NT2/D1 (cell line): ENCODE measurements at regions not wholly inside any gene's neighbourhood (a gene's known extent, or its start where the extent isn't known, plus 50 kb on each side); places are given as distances from the start of the nearest gene placed in this dataset.

ENCODE experiments used
- DNase-seq: peaks from one replicate; pipeline ENCODE4 v3.0.0-alpha.2; 2011; ENCODE audit warnings: low read depth, low spot score
- H3K27me3 ChIP-seq: 2 replicates; pipeline ENCODE4 v1.6.0; 2011; ENCODE audit warnings: mild to moderate bottlenecking; ENCODE audit not compliant: insufficient read length, insufficient read depth
- H3K36me3 ChIP-seq: 2 replicates; pipeline ENCODE4 v1.6.1; 2011; ENCODE audit warnings: mild to moderate bottlenecking, low read length, mixed read lengths; ENCODE audit not compliant: insufficient read depth, insufficient read length
- H3K4me1 ChIP-seq: 2 replicates; pipeline ENCODE4 v1.5.1; 2011; ENCODE audit not compliant: insufficient read depth, insufficient read length
- H3K4me3 ChIP-seq: 2 replicates; pipeline ENCODE4 v1.5.1; 2011; ENCODE audit warnings: low read depth; ENCODE audit not compliant: insufficient read length
- H3K9ac ChIP-seq: 2 replicates; pipeline ENCODE4 v1.6.0; 2011; ENCODE audit warnings: low read depth; ENCODE audit not compliant: insufficient read length
- H3K9me3 ChIP-seq: 2 replicates; pipeline ENCODE4 v1.5.1; 2011; ENCODE audit warnings: mild to moderate bottlenecking, low read length; ENCODE audit not compliant: insufficient read depth
- SUZ12 ChIP-seq: IDR thresholded peaks from 2 replicates; pipeline ENCODE4 v1.6.1; 2011; ENCODE audit not compliant: insufficient read length, insufficient read depth; ENCODE audit errors: extremely low read depth
- YY1 ChIP-seq: IDR thresholded peaks from 2 replicates; pipeline ENCODE4 v1.6.1; 2011; ENCODE audit not compliant: insufficient read length, insufficient read depth
- ZNF274 ChIP-seq: IDR thresholded peaks from 2 replicates; pipeline ENCODE4 v1.6.1; 2011; ENCODE audit warnings: mild to moderate bottlenecking, low read depth, low read length

DNA sequence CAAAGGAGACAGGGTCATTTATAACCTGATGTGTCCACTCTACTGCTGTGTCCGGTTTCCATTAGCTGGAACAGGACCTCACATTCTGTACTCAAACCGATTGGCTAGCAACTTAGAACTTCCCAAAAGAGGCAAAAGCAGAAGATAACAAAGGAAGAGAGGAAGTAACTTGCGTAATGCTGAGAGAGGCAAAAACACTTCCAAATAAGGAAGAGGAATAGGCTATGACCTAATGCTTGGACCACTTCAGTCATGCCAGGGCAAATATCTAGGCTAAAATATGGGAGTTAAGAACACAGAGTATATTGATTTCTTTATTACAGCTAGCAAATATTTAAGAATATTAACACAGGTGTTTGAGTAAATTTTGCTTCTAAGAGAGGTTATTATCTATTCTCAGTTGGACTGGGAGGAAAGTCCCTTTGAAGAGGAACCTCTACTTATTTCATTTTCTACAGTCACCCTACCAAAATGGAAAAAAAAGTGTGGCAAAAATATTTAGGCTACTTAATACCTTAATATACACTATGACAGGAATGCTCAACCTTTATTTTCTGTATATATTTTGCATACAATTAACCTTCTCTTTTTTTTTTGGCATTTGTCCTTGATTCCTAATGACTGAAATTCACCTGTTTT lies 499.8 kb upstream of the CHORDC1 start:
- Histone ChIP-seq H3K9ac (no peak overlapping the region), H3K27me3 (no peaks in the 10 kb centered on the region), H3K36me3 (no peaks in the 10 kb centered on the region), H3K4me1 (no peaks in the 10 kb centered on the region), H3K4me3 (no peak overlapping the region), H3K9me3 (no peaks in the 10 kb centered on the region; the same call in 1 of the 2 replicates)
- TF ChIP-seq YY1 (no peak), SUZ12 (no peak), ZNF274 (no peak)
- no peak for DNase-seq

DNA sequence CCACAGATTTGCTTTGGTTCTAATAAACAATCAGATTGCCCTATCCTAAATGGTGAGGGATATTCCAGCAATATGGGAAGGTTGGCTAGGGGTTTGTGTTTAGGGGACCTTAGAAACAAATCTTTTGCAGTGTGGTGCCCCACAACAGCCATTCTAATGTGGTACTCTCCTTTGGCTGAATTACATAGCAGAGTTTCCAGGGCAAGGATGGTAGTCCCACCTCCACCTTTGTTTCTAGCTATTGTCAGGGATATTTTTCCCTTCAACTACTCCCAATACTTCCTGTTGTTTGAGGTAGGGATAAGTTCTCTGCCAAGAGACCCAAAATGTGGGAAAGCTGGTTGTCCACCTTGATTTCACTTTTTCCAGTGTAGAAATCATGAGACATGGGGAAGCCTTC lies 494.7 kb upstream of the CHORDC1 start:
- TF ChIP-seq ZNF274 (no peak), YY1 (no peak), SUZ12 (no peak)
- DNase-seq = no peak
- Histone ChIP-seq H3K27me3 (no peaks in the 10 kb centered on the region), H3K36me3 (no peaks in the 10 kb centered on the region), H3K9me3 (peaks cover 10% of the 10 kb centered on the region; the same call in 1 of the 2 replicates), H3K9ac (no peak overlapping the region), H3K4me3 (no peak overlapping the region), H3K4me1 (no peaks in the 10 kb centered on the region)

GRCh38 chr11:90705661-90706060 lies 482.8 kb upstream of the CHORDC1 start:
- Histone ChIP-seq H3K4me3 (no peak overlapping the region), H3K27me3 (no peaks in the 10 kb centered on the region), H3K9ac (no peak overlapping the region), H3K36me3 (no peaks in the 10 kb centered on the region), H3K4me1 (no peaks in the 10 kb centered on the region), H3K9me3 (no peaks in the 10 kb centered on the region)
- TF ChIP-seq ZNF274 = no peak
- no peak for TF ChIP-seq YY1
- TF ChIP-seq SUZ12 = no peak
- no peak for DNase-seq

- no peak overlapping the region for H3K4me3 ChIP-seq
- DNase-seq = no peak
- H3K27me3 ChIP-seq = no peaks in the 10 kb centered on the region
- no peaks in the 10 kb centered on the region for H3K9me3 ChIP-seq
- H3K36me3 ChIP-seq = no peaks in the 10 kb centered on the region
- TF ChIP-seq SUZ12 = no peak
- no peak for TF ChIP-seq YY1
- no peak for TF ChIP-seq ZNF274
- no peaks in the 10 kb centered on the region for H3K4me1 ChIP-seq
- no peak overlapping the region for H3K9ac ChIP-seq
Measured at GRCh38 chr11:90704510-90704909, 481.7 kb upstream of the CHORDC1 start.

GRCh38 chr11:90701716-90702115 lies 478.9 kb upstream of the CHORDC1 start:
- no peaks in the 10 kb centered on the region for H3K4me1 ChIP-seq
- no peaks in the 10 kb centered on the region for H3K9me3 ChIP-seq
- no peak overlapping the region for H3K4me3 ChIP-seq
- DNase-seq = no peak
- H3K9ac ChIP-seq = no peak overlapping the region
- H3K27me3 ChIP-seq = no peaks in the 10 kb centered on the region
- H3K36me3 ChIP-seq = no peaks in the 10 kb centered on the region
- TF ChIP-seq SUZ12 = no peak

GRCh38 chr11:90700789-90701439 lies 478.1 kb upstream of the CHORDC1 start:
- DNase-seq = no peak
- no peaks in the 10 kb centered on the region for H3K27me3 ChIP-seq
- H3K4me3 ChIP-seq = no peak overlapping the region
- H3K9me3 ChIP-seq = no peaks in the 10 kb centered on the region
- no peak for TF ChIP-seq ZNF274
- no peak for TF ChIP-seq YY1
- no peak for TF ChIP-seq SUZ12
- H3K36me3 ChIP-seq = no peaks in the 10 kb centered on the region
- H3K9ac ChIP-seq = no peak overlapping the region
- no peaks in the 10 kb centered on the region for H3K4me1 ChIP-seq

DNA sequence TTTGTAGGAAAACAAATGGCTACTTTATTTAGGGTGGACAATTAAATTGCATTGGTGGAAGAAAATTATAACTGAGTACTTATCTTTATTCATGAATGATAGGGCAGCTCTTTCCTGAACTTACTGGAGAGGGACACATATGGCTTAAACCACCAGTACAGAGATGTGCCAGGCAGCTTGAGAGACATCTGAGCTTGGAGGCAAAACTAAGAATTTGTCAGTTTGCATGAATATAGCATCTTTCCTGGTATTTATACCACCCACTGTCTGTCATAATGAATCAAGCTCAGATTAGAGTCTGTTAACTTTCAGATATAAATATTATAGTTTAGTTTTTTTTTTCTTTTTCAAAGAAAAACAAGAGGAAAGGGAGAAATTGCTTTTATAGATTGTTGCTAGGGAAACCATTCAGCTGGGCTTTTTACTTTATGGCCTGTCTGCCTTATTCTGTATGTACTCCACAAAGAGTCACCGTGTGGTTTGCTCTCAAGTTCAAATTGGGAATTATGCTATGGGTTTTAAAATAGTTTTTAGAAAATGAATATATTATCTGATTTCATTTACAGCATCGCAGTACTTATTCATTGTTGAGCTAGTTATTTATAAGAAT lies 477.0 kb upstream of the CHORDC1 start:
- TF ChIP-seq YY1 (no peak), ZNF274 (no peak), SUZ12 (no peak)
- H3K4me1 ChIP-seq = no peaks in the 10 kb centered on the region
- no peaks in the 10 kb centered on the region for H3K9me3 ChIP-seq
- no peaks in the 10 kb centered on the region for H3K27me3 ChIP-seq
- DNase-seq = no peak
- H3K36me3 ChIP-seq = no peaks in the 10 kb centered on the region
- H3K4me3 ChIP-seq = no peak overlapping the region
- H3K9ac ChIP-seq = no peak overlapping the region
